GM18505 (cell line): ENCODE measurements at regions not wholly inside any gene's neighbourhood (a gene's known extent, or its start where the extent isn't known, plus 50 kb on each side); places are given as distances from the start of the nearest gene placed in this dataset.

Experiments
- ATAC-seq: cut with Tn5 transposase; IDR thresholded peaks from one replicate; pipeline ENCODE4 v1.9.1; 2021; ENCODE audit not compliant: unreplicated experiment
- POLR2A ChIP-seq: IDR thresholded peaks from 4 replicates; pipeline ENCODE4 v1.6.1; 2011; ENCODE audit warnings: borderline replicate concordance; ENCODE audit not compliant: insufficient read depth, insufficient read length; ENCODE audit errors: extremely low read depth

DNA sequence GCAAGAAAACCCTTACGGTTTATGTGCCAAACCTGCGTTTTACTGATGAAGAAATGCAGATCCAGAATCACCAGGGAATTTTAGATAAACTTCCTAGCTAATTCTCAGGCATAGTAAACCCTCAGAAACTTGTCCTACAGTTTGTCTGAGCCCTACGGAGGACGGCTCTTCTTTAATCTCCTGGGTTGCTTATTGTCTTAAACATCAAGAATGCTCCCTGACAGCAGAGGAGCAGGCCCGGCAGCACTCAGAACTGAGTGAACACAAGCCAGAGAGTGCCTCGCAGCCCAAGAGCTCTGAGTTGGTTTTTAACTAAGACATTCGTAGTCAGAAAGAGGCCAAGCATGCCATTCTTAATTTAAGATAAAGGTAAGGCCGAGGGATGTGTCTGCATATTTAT lies 114.7 kb upstream of the ERCC6L2 start:
- no peak for TF ChIP-seq POLR2A
- no peak for ATAC-seq

DNA sequence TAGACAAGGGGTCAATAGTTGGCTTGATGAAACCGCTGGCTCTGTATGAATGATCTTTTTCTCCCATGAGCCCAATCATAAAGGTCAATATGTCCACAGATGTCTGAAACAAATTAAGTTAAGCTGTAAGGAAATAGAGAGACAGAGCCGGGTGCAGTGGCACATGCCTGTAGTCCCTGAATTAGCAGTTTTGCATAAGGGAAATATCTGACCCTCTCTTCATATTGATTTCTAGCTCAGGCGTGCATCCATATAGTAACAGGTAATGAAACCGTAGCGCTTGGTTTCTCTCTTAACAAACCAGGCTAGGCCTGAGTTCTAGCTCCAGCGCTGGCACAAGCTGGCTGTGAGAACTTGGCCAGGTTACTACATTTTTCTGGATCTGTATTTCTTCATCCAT lies 118.1 kb upstream of the ERCC6L2 start:
- TF ChIP-seq POLR2A, result no peak
- ATAC-seq, result no peak

DNA sequence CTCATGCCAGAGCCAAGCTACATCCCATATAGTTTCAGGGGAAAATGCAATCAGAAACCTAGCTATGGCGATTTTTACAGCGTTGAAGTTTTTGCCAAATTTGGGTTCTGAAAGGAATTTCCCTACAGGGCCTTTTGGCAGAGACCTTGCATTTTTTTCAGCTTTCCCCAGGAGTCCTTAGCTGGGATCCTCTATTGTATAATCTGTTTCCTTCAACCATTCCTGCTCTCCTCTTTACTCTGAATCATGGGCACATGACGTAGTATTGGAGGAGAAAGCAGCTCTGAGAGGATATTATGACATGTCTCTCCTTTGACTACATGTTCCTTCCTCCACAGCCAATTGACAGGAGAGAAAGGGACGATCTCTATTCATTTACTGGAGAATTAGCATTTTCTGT lies 118.5 kb upstream of the ERCC6L2 start:
- no peak for ATAC-seq
- no peak for TF ChIP-seq POLR2A

DNA sequence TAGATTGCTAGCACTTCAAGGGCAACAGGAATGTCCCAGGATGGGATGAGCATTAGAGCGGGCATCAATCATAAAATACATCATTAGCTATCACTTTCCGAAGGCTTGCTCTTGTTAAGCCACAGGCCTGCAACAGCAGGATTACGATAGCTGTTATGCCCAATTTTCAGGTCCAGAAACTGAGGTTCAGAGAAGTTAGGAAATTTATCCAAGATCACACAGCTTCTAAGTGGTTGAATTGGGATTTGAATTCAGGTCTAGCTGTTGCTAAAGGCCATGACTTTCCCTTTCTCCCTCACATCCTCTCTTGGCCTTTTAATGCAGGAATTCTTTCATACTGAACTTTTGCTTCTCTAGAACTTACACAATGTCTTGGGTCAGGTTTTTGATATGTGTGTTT lies 119.4 kb upstream of the ERCC6L2 start:
- ATAC-seq, result no peak

DNA sequence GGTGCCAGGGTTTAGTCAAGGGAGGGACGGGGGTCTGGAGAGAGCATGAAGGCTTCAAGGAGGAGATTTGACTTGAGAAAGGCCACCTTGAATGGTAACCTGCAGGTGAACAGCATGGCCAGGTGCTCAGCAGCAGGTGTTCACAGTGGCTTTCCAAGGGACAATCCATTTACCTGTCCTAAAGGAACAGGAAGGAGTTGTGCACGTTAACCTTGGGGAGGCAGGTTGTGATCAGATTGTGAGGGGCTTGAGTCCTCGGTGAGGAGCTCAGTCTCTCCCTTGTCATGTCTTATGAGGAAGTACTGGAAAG lies 120.1 kb upstream of the ERCC6L2 start:
- no peak for ATAC-seq
- TF ChIP-seq POLR2A, result no peak

More for the DNA sequence above, 119.4 kb upstream of the ERCC6L2 start:
- TF ChIP-seq POLR2A, result no peak

DNA sequence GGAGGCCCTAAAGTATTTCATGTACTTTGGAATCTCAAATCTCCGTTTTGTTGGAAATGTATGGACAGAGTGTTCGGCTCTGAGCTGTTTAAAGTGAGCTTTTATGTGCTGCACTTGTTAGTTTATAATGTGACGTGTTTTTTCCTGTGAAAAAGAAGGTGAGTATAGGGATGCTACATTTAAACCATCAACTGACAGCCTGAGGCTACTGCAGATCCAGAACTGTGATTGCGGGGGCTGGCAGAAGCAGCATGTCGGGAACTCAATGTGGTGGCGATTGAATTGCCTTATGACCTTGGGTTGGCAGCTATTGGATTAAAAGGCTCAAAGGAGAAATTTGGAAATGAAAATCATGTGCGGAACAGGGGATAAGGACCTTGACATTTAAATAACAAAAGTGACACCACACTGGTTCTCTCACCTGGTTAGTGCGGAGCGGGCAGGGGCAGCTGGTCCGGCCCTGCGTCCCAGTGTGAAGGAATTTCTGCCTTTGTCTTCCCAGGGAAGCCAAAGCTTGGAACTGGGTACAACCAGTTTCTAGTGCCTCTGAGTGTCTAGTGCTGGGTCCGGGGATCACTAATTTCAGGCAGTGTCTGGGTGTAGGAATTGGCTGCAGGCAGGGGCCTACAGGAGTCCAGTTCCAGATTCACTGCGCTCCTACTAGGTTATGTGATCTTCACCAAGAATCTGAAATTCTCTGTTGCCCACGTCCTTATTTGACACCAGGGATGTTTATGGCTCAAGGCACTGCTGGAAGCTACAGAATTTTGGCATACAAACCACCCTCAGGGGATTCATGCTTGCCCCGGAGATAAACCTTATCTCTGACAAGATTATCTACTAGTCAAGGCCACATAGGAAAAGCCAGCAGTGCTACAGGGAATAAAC lies 120.7 kb upstream of the ERCC6L2 start:
- TF ChIP-seq POLR2A, result no peak
- ATAC-seq, result no peak

DNA sequence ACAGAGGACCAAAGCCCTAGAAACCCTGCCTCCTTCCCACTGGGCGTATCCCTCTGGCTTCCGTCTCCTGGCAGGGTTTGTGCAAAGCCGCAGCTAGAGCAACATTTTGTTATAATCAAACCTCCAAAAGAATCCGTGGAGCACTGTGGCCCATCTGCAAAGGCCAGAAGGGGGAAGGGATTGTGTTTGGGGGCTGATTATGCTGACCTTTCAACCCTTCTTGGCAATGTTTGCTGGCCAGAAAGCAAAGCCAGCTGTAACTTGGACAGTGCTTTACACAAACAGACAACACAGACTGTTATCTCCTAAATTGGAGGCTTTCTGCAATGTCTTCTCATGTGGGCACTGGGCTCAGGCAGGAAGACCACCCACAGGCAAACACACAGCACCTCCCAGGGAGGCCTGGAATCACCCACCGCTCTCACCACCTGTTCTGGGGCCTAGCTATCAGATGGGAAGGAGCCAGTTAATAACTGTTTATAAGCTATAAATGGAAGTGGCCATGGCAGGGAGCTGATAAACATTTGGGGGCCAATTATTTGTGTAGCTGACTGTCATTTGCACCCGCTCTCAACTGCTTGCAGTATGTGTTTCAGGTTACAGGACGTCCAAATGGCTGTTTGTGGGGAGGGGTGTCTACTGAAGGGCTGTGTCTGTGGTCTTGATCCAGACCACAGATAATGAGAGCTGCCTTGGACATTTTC lies 121.6 kb upstream of the ERCC6L2 start:
- no peak for TF ChIP-seq POLR2A
- ATAC-seq, result no peak

DNA sequence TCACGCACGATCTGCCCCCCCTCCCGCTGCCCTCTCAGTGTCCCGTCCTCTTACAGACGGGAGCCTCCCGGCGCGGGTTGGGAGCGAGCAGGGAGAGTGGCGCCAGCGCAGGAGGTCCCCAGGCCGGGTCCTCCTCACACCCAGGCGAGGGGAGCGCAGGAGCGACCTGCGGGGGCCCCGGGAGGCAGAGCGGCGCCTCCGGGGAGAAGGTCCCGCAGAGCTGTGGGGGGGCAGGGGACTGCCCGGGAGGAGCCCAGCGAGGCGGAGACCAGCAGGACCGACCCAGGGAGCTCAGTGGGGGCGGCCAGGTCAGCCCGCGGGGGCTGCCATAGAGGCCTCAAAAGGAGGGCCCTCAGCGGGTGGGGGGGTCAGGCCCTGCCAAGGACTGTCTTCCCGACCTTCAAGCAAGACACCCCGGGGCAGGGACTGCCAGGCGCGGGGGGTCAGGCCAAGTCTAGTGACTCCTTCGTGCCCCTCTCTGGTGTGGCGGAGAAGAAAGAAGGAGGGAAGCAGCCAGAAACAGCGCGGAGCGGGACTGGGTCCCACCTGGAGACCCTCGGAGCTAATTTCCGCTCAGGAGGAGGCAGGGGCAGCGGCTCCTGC lies 123.3 kb upstream of the ERCC6L2 start:
- no peak for TF ChIP-seq POLR2A
- no peak for ATAC-seq

DNA sequence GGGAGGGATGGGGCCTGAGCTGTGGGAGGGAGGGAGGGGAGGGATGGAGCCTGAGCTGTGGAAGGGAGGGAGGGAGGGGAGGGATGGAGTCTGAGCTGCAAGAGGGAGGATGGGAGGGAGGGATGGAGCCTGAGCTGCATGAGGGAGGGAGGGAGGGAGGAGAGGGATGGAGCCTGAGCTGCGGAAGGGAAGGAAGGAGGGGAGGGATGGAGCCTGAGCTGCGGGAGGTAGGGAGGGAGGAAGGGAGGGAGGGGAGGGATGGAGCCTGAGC lies 124.0 kb upstream of the ERCC6L2 start:
- ATAC-seq, result no peak
- no peak for TF ChIP-seq POLR2A

DNA sequence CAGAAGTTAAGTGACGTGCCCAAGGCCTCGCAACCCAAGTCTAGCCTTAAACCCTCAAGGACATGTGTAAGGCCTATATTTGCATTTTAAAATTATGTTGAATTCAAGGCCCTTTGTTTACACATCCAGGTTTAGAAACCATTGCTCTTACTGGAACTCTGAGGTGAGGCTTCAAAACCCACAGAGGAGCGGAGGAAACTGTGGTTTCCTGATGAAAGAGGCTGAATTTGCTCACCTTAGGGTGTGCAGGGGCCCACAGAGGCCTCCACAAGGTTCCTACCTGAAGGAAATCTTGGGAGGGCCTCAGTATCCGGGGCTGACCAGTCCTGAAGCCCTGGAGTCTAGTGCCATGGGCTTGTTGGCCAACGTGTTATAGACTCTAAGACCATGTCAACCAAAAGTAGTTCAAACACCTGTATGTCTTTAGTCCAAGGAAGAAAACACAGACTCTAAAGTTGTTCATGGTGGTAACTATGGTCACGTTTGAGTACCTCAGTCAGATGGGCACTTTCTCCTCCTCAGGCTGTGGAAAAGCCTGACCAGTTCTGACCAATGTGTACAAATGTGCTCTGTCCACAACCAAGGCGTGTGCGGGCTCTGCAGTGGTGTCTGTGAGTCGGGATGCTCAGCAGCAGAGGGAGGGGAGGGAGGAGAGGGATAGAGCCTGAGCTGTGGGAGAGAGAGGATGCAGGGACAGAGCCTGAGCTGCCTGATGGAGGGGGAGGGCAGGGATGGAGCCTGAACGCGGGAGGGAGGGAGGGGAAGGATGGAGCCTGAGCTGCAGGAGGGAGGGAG lies 124.6 kb upstream of the ERCC6L2 start:
- no peak for ATAC-seq
- no peak for TF ChIP-seq POLR2A

DNA sequence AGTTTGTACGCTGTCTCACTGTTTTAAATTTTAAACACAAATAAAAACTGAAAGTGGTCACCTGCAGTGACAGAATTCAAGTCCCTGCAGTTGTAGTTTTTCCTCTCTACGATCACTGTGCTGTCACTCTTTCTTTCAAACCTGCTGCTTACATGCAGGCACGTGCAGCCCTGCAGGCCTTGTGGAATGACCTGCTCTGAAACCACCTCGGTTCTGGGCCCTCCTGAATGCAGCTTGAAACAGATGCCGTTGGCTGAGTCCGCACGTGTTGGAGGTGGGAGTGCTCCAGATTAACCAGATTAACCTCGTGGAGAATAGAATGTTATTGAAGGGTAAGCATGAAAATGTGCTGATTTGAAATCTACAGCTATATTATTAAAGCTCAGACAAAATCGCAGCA lies 126.0 kb upstream of the ERCC6L2 start:
- TF ChIP-seq POLR2A, result no peak
- ATAC-seq, result no peak

DNA sequence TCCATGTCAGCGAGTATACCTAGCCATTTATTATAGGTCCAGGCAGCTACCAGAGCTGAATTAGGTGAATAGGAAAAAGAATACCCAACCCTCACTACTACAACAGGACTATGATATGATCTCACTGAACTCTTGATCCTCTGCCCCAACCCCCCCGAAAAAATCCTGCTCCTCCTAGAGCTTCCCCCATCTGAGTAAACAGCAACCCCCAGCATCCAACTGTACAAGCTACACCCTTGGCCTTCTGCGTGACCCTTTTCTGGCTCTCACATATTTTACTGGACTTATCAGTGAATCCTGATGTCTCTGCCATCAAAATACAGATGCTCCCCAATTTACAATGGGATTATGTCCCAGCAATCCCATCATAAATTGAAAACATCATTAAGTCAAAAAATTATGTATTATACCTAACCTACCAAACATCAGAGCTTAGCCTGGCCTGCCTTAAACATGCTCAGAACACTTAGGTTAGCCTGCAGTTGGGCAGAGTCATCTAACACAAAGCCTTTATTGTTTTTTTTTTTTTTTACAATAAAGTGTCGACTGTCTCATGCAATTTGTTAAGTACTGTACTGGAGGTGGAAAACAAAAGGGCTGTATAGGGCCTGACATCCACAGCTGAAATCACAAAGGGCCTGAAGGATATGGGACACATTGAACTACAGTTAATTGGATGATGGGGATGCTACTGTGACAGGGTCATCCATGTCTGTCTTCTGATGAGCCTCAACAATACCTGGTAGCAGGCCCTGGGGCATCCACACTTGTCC lies 128.9 kb upstream of the ERCC6L2 start:
- no peak for TF ChIP-seq POLR2A
- no peak for ATAC-seq

DNA sequence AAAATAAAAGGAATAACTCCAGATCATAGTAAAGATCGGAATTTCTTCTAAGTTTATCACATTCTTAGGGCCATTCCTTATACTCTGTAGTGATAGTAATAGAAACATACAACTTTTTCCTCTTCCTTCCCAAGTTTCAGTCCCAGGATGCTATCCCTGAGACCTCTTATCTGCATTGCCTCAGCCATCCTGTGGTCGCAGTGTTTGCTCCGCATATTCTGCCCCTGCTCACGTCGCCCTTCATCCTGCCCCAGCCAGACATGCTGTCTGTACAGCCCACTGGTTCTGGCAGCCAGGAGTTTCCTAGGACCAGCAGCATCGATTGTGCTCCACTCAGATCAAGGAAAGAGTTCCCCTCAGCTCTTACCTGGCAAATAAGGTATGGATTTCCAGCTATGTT lies 132.7 kb upstream of the ERCC6L2 start:
- no peak for ATAC-seq
- no peak for TF ChIP-seq POLR2A
